HepG2 (cell line): ENCODE measurements at regions not wholly inside any gene's neighbourhood (a gene's known extent, or its start where the extent isn't known, plus 50 kb on each side); places are given as distances from the start of the nearest gene placed in this dataset.
A peak's percentile ranks its signal among the peaks of the same experiment; 100 is the strongest.

Source experiments
- ATAC-seq: fragments of 200-7000 bp; cut with Tn5 transposase; 3 replicates; pipeline ENCODE4 v1.9.1; 2020; ENCODE audit warnings: mild to moderate bottlenecking, moderate library complexity
- BruUV-seq: library from RNA; stranded (reverse); fragments of 400-500 nt; replicated peaks from 2 replicates; lab custom pipeline; 2021; lab: Mats Ljungman, UMichigan
- CTCF ChIA-PET: fragments of 300-600 bp; formaldehyde crosslinking; extraction: SDS; loops from one replicate; lab custom pipeline; 2021; ENCODE audit warnings: low total read pairs, inconsistent platforms, low intra/inter-chr PET ratio; lab: Yijun Ruan, JAX
- POLR2A ChIA-PET: fragments of 350-600 bp; sonication (Branson Sonifier 250); formaldehyde crosslinking; loops from one replicate; lab custom pipeline; 2020; ENCODE audit warnings: antibody characterized with exemption, inconsistent platforms; lab: Yijun Ruan, JAX
- DNase-seq: peaks from one replicate; pipeline ENCODE4 v3.0.0-alpha.2; 2015; ENCODE audit warnings: low spot score
- FAIRE-seq: peaks from 3 replicates; lab custom pipeline; 2011; peaks lifted over from hg19 to GRCh38; lab: Jason Lieb, UNC
- H2AFZ ChIP-seq: one replicate; pipeline ENCODE4 v1.6.1; 2011; ENCODE audit warnings: low read length, inconsistent platforms
- H3K27ac ChIP-seq: fragments of 300-600 bp; 3 replicates; pipeline ENCODE4 v1.8.0; 2011; ENCODE audit warnings: mixed run types, mild to moderate bottlenecking, mixed read lengths, low read length, inconsistent platforms; ENCODE audit not compliant: insufficient read depth; ENCODE audit errors: extremely low read length
- H3K27me3 ChIP-seq, 2 experiments: fragments of 200-600 bp in 1 of 2; 2 replicates in 1 of 2; 3 replicates in 1 of 2; pipeline versions ENCODE4 v1.6.0 to v1.8.0; 2011; ENCODE audit warnings: low read length in 2 of 2, mild to moderate bottlenecking in 2 of 2, moderate library complexity in 2 of 2, inconsistent platforms in 1 of 2; ENCODE audit not compliant: insufficient read depth in 2 of 2, control insufficient read depth in 1 of 2
- H3K36me3 ChIP-seq, 2 experiments: fragments of 200-600 bp in 1 of 2; replicated peaks in 1 of 2; 2 replicates in 1 of 2; 3 replicates in 1 of 2; pipeline versions ENCODE4 v1.5.1 to v1.8.0; 2011; ENCODE audit warnings: low read length in 2 of 2, inconsistent platforms in 1 of 2; ENCODE audit not compliant: insufficient read depth in 2 of 2, control insufficient read depth in 1 of 2
- H3K4me1 ChIP-seq: 2 replicates; pipeline ENCODE4 v1.5.1; 2012; ENCODE audit warnings: low read length, inconsistent platforms; ENCODE audit not compliant: insufficient read depth
- H3K4me2 ChIP-seq: 2 replicates; pipeline ENCODE4 v1.6.0; 2011; ENCODE audit warnings: low read depth, low read length, inconsistent platforms
- H3K4me3 ChIP-seq, 3 experiments: fragments of 200-600 bp in 1 of 3; sonication (generic), shearing (Covaris generic) in 1 of 3; replicated peaks in 1 of 3; 2 replicates each; pipeline ENCODE4 v1.5.1; 2011 to 2016; ENCODE audit warnings: low read length in 3 of 3, inconsistent platforms in 2 of 3, low read depth in 2 of 3, mild to moderate bottlenecking in 2 of 3, control low read depth in 1 of 3, mixed read lengths in 1 of 3; ENCODE audit not compliant: insufficient read depth in 1 of 3
- H3K79me2 ChIP-seq: one replicate; pipeline ENCODE4 v1.6.1; 2011; ENCODE audit warnings: low read length, inconsistent platforms; ENCODE audit not compliant: insufficient read depth
- H3K9ac ChIP-seq: 2 replicates; pipeline ENCODE4 v1.6.0; 2011; ENCODE audit warnings: mild to moderate bottlenecking, low read depth, low read length, inconsistent platforms; ENCODE audit not compliant: insufficient read depth
- H3K9me3 ChIP-seq: 2 replicates; pipeline ENCODE4 v1.5.1; 2012; ENCODE audit warnings: mild to moderate bottlenecking, low read length
- H4K20me1 ChIP-seq: 2 replicates; pipeline ENCODE4 v1.6.0; 2011; ENCODE audit warnings: inconsistent platforms, mild to moderate bottlenecking, low read length, moderate library complexity; ENCODE audit not compliant: insufficient read depth
- HIVEP1 ChIP-seq: sonication (generic); formaldehyde crosslinking; IDR thresholded peaks from 2 replicates; pipeline ENCODE4 v1.4.0; 2020; ENCODE audit warnings: mild to moderate bottlenecking, missing genetic modification reagents
- MAFF ChIP-seq: IDR thresholded peaks from 2 replicates; pipeline ENCODE4 v1.6.1; 2011; ENCODE audit warnings: low read depth, low read length, improper control_type of control experiment
- MAFK ChIP-seq, 2 experiments: IDR thresholded peaks in 1 of 2; conservative IDR thresholded peaks in 1 of 2; 2 replicates each; pipeline ENCODE4 v1.6.1; 2011; ENCODE audit warnings: improper control_type of control experiment in 2 of 2, low read length in 2 of 2
- TBX2 ChIP-seq: sonication (generic); formaldehyde crosslinking; IDR thresholded peaks from 2 replicates; pipeline ENCODE4 v1.5.0; 2020; ENCODE audit warnings: missing genetic modification reagents, mild to moderate bottlenecking, borderline replicate concordance
- ZMAT3 ChIP-seq: sonication (generic); formaldehyde crosslinking; conservative IDR thresholded peaks from 2 replicates; pipeline ENCODE4 v1.7.0; 2021; ENCODE audit warnings: missing genetic modification reagents
- ZNF557 ChIP-seq: sonication (generic); formaldehyde crosslinking; IDR thresholded peaks from 2 replicates; pipeline ENCODE4 v1.4.0; 2020; ENCODE audit warnings: missing genetic modification reagents
- WGBS: methylation state at CpG from one replicate; pipeline ENCODE4 v1.1.6; 2017; ENCODE audit warnings: low lambda C conversion rate; 5-methylcytosine and 5-hydroxymethylcytosine counted together
- in situ Hi-C: cut with HindIII; loops from 2 replicates; pipeline ENCODE4 v1.10.0; 2017; ENCODE audit warnings: low pct_unique_long_range_greater_than_20kb; ENCODE audit not compliant: extremely low pct_ligation_motif_present
- intact Hi-C: fragments of 100-400 bp; cut with micrococcal nuclease; formaldehyde crosslinking; loops from one replicate; pipeline ENCODE4 v1.10.0; 2022; ENCODE audit not compliant: unreplicated experiment
- TF ChIP-seq, protein P1 (sequence below): sonication (generic); formaldehyde crosslinking; IDR thresholded peaks from 2 replicates; pipeline ENCODE4 v1.4.0; 2020; ENCODE audit warnings: mild to moderate bottlenecking, missing genetic modification reagents, borderline replicate concordance
- TF ChIP-seq, protein P2 (sequence below): sonication (generic); formaldehyde crosslinking; IDR thresholded peaks from 2 replicates; pipeline ENCODE4 v1.4.0; 2020; ENCODE audit warnings: mild to moderate bottlenecking, missing genetic modification reagents

DNA sequence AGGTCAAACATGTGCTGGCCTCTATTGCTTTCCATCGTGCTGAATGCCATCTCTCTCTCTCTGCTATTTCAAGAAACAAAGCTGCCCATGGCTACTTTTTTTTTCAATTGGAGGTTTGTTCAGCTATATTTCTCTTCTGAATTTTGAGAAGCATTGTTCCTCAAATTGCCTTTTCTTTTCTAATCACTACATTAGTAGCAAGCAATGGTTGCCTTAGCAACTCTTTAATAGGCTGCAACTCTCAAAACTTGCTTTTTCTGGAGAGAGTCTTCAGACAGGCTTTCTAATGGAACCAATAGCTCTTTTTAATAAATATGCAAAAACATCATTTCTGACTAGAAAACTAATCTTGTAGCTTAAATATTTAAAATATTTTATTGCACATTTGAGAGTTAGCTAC, 439.0 kb downstream of the LRRIQ3 start (continued):
- TF ChIP-seq, protein P1, sequence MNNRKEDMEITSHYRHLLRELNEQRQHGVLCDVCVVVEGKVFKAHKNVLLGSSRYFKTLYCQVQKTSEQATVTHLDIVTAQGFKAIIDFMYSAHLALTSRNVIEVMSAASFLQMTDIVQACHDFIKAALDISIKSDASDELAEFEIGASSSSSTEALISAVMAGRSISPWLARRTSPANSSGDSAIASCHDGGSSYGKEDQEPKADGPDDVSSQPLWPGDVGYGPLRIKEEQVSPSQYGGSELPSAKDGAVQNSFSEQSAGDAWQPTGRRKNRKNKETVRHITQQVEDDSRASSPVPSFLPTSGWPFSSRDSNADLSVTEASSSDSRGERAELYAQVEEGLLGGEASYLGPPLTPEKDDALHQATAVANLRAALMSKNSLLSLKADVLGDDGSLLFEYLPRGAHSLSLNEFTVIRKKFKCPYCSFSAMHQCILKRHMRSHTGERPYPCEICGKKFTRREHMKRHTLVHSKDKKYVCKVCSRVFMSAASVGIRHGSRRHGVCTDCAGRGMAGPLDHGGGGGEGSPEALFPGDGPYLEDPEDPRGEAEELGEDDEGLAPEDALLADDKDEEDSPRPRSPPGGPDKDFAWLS (CRISPR knock-in tag): no peak
- TF ChIP-seq ZNF557: no peak
- no peak for TF ChIP-seq ZMAT3 (CRISPR knock-in tag)
- TF ChIP-seq, protein P2, sequence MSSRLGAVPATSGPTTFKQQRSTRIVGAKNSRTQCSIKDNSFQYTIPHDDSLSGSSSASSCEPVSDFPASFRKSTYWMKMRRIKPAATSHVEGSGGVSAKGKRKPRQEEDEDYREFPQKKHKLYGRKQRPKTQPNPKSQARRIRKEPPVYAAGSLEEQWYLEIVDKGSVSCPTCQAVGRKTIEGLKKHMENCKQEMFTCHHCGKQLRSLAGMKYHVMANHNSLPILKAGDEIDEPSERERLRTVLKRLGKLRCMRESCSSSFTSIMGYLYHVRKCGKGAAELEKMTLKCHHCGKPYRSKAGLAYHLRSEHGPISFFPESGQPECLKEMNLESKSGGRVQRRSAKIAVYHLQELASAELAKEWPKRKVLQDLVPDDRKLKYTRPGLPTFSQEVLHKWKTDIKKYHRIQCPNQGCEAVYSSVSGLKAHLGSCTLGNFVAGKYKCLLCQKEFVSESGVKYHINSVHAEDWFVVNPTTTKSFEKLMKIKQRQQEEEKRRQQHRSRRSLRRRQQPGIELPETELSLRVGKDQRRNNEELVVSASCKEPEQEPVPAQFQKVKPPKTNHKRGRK (CRISPR knock-in tag): no peak

DNA sequence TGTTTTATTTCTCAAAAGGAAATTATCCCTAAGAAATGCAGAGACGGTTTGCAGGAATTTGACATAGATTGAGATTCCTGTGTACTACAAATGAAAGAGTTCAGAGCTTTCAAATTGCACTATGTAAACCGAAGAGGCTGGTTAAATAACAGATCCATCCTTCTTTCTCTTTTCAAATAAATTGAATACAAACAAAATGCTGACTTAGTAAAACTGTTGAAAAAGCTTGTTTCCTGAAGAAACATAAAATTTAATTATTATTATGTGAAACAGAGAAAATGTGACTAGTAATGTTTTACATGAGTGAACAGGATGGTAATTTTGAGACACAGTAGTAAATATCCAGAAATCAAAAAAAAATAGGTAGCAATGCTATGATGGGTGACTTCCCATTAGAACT, 441.2 kb downstream of the LRRIQ3 start:
- Histone ChIP-seq H3K27ac (no peak overlapping the region), H3K9ac (no peak overlapping the region), H4K20me1 (no peaks in the 10 kb centered on the region), H3K9me3 (peaks cover 78% of the 10 kb centered on the region), H3K4me3 (no peak overlapping the region), H3K4me1 (no peaks in the 10 kb centered on the region)
- POLR2A ChIA-PET: no interaction called here
- WGBS: 5% methylated on average over 2 of the region's 2 CpGs
- ATAC-seq: no peak
- BruUV-seq: no TSS peak
- TF ChIP-seq HIVEP1 (CRISPR knock-in tag) (no peak), MAFF (peak; percentile 62), MAFK (conservative IDR thresholded peaks at IDR 0.05 in 1 of 2, IDR thresholded peaks at IDR 0.05 in 1 of 2; ENCODE audit: low read length in 2 of 2) (peak; percentile 50 to 84), TBX2 (CRISPR knock-in tag) (no peak)
- TF ChIP-seq, all 625 proteins: peak for 2
- DNase-seq (no peak), FAIRE-seq (no peak)
- Histone ChIP-seq H2AFZ (no peak overlapping the region), H3K27me3 (no peaks in the 10 kb centered on the region), H3K36me3 (no peaks in the 10 kb centered on the region), H3K4me2 (no peak overlapping the region), H3K79me2 (no peaks in the 10 kb centered on the region)
- CTCF ChIA-PET: no interaction called here
- intact Hi-C loops: no loop called here
- in situ Hi-C loops: no loop called here
